CD14-positive monocyte (primary cell): ENCODE measurements at regions not wholly inside any gene's neighbourhood (a gene's known extent, or its start where the extent isn't known, plus 50 kb on each side); places are given as distances from the start of the nearest gene placed in this dataset.

Experiments
- DNase-seq, 3 donors: peaks; one replicate each; pipeline ENCODE4 v3.0.0-alpha.2; 2011 to 2022
- H2AFZ ChIP-seq: 2 replicates; pipeline ENCODE4 v1.6.0; 2012; ENCODE audit warnings: mild to moderate bottlenecking, low read depth, low read length, inconsistent platforms; ENCODE audit not compliant: insufficient read depth, poor library complexity, severe bottlenecking
- H3K27ac ChIP-seq, 2 donors: 1 replicate in 1 of 2; 2 replicates in 1 of 2; pipeline ENCODE4 v1.5.1; 2012 to 2013; ENCODE audit warnings: low read length in 2 of 2, control low read depth in 1 of 2, inconsistent platforms in 1 of 2, low read depth in 1 of 2, mild to moderate bottlenecking in 1 of 2
- H3K27me3 ChIP-seq, 2 donors: one replicate each; pipeline versions ENCODE4 v1.6.0 to v1.6.1; 2011 to 2013; ENCODE audit warnings: low read length in 2 of 2; ENCODE audit not compliant: control insufficient read depth in 2 of 2, insufficient read depth in 2 of 2
- H3K36me3 ChIP-seq, 2 donors: replicated peaks in 1 of 2; 1 replicate in 1 of 2; 2 replicates in 1 of 2; pipeline versions ENCODE4 v1.5.1 to v1.6.1; 2012 to 2013; ENCODE audit warnings: low read length in 2 of 2, control low read depth in 1 of 2, inconsistent platforms in 1 of 2, mild to moderate bottlenecking in 1 of 2; ENCODE audit not compliant: insufficient read depth in 2 of 2, control insufficient read depth in 1 of 2
- H3K4me1 ChIP-seq, 2 donors: 1 replicate in 1 of 2; 2 replicates in 1 of 2; pipeline versions ENCODE4 v1.5.1 to v1.6.1; 2012 to 2013; ENCODE audit warnings: low read length in 2 of 2, control low read depth in 1 of 2, inconsistent platforms in 1 of 2, mild to moderate bottlenecking in 1 of 2, moderate library complexity in 1 of 2; ENCODE audit not compliant: insufficient read depth in 2 of 2, control insufficient read depth in 1 of 2
- H3K4me2 ChIP-seq: replicated peaks from 2 replicates; pipeline ENCODE3; 2012; ENCODE audit warnings: low read length, moderate library complexity, mild to moderate bottlenecking; ENCODE audit not compliant: poor library complexity, severe bottlenecking; ENCODE audit errors: extremely low read depth
- H3K4me3 ChIP-seq, 3 experiments: fragments of 200-600 bp in 1 of 3; sonication (generic) in 1 of 3; replicated peaks in 1 of 3; 1 replicate in 2 of 3; 2 replicates in 1 of 3; pipeline ENCODE4 v1.5.1; 2011 to 2013; ENCODE audit warnings: low read length in 3 of 3, mild to moderate bottlenecking in 3 of 3, control low read depth in 2 of 3, low read depth in 2 of 3, inconsistent platforms in 1 of 3, moderate library complexity in 1 of 3
- H3K79me2 ChIP-seq: 2 replicates; pipeline ENCODE4 v1.6.0; 2012; ENCODE audit warnings: mild to moderate bottlenecking, control low read depth, inconsistent platforms, low read length, moderate library complexity; ENCODE audit not compliant: insufficient read depth
- H3K9ac ChIP-seq: 2 replicates; pipeline ENCODE4 v1.6.0; 2017; ENCODE audit warnings: low read length, mild to moderate bottlenecking; ENCODE audit not compliant: insufficient read depth, poor library complexity, severe bottlenecking
- H3K9me3 ChIP-seq, 2 donors: replicated peaks in 1 of 2; 1 replicate in 1 of 2; 2 replicates in 1 of 2; pipeline versions ENCODE4 v1.5.1 to v1.6.1; 2012 to 2013; ENCODE audit warnings: low read length in 2 of 2, control low read depth in 1 of 2; ENCODE audit not compliant: control insufficient read depth in 1 of 2, insufficient read depth in 1 of 2
- H4K20me1 ChIP-seq: 2 replicates; pipeline ENCODE4 v1.6.0; 2012; ENCODE audit warnings: mild to moderate bottlenecking, low read length, control low read depth, moderate library complexity; ENCODE audit not compliant: insufficient read depth
- H3K27ac Mint-ChIP-seq, 7 donors: one replicate each; pipeline ENCODE4 v1.8.0; 2020; ENCODE audit warnings: mild to moderate bottlenecking in 7 of 7, mixed read lengths in 7 of 7, moderate library complexity in 6 of 7, inconsistent platforms in 2 of 7
- H3K27me3 Mint-ChIP-seq, 3 donors: one replicate each; pipeline ENCODE4 v1.8.0; 2021 to 2022; ENCODE audit warnings: low read depth in 3 of 3, mild to moderate bottlenecking in 3 of 3, mixed read lengths in 3 of 3, moderate library complexity in 3 of 3, inconsistent platforms in 1 of 3
- H3K36me3 Mint-ChIP-seq, 2 donors: one replicate each; pipeline ENCODE4 v1.8.0; 2020; ENCODE audit warnings: mixed read lengths in 2 of 2, inconsistent platforms in 1 of 2, mild to moderate bottlenecking in 1 of 2
- H3K4me1 Mint-ChIP-seq: one replicate; pipeline ENCODE4 v1.8.0; 2020; ENCODE audit warnings: mild to moderate bottlenecking, mixed read lengths
- H3K4me3 Mint-ChIP-seq, 2 donors: one replicate each; pipeline ENCODE4 v1.8.0; 2020; ENCODE audit warnings: mild to moderate bottlenecking in 2 of 2, mixed read lengths in 2 of 2, moderate library complexity in 1 of 2
- H3K9me3 Mint-ChIP-seq, 7 donors: one replicate each; pipeline ENCODE4 v1.8.0; 2020 to 2022; ENCODE audit warnings: mixed read lengths in 7 of 7, mild to moderate bottlenecking in 6 of 7, moderate library complexity in 6 of 7, inconsistent platforms in 2 of 7
- CTCF ChIP-seq: fragments of 200-600 bp; IDR thresholded peaks from one replicate; pipeline ENCODE4 v1.8.0; 2022; ENCODE audit warnings: antibody characterized with exemption, mild to moderate bottlenecking
- WGBS: methylation state at CpG from one replicate; pipeline ENCODE4 v1.1.5; 2013; ENCODE audit warnings: missing lambda C conversion rate; ENCODE audit not compliant: insufficient coverage; 5-methylcytosine and 5-hydroxymethylcytosine counted together
- intact Hi-C, 2 donors: fragments of 100-400 bp; cut with micrococcal nuclease; formaldehyde crosslinking; loops; one replicate each; pipeline versions ENCODE4 v1.15.0 to v1.15.1; 2023

- H3K36me3 Mint-ChIP-seq, result no peaks in the 10 kb centered on the region
- no peak overlapping the region for H3K4me2 ChIP-seq
- no peak overlapping the region for H3K4me3 Mint-ChIP-seq
- no peak overlapping the region for H3K4me3 ChIP-seq
- H3K27me3 ChIP-seq, result peaks cover 24 to 33% of the 10 kb centered on the region in 2 donors
- H3K9ac ChIP-seq, result no peak overlapping the region
- H3K79me2 ChIP-seq, result no peaks in the 10 kb centered on the region
- H3K36me3 ChIP-seq, result no peaks in the 10 kb centered on the region
- H3K9me3 Mint-ChIP-seq, result peaks cover 0 to 5% (median 0%) of the 10 kb centered on the region in 7 donors
- 46% methylated on average over 1 of the region's 3 CpGs for WGBS
- H4K20me1 ChIP-seq, result no peaks in the 10 kb centered on the region
- H3K27ac ChIP-seq, result no peak overlapping the region
- TF ChIP-seq CTCF, result no peak
- H3K4me1 ChIP-seq, result peaks cover 0 to 6% of the 10 kb centered on the region in 2 donors
- no peak overlapping the region for H2AFZ ChIP-seq
- peaks cover 0 to 5% of the 10 kb centered on the region in 2 donors for H3K9me3 ChIP-seq
- intact Hi-C loops, result no loop called here
- peaks cover 32 to 50% (median 37%) of the 10 kb centered on the region in 3 donors for H3K27me3 Mint-ChIP-seq
- DNase-seq, result no peak
- no peak overlapping the region for H3K27ac Mint-ChIP-seq
- peaks cover 14% of the 10 kb centered on the region for H3K4me1 Mint-ChIP-seq
Observed at GRCh38 chr22:27104449-27104848, 447.1 kb downstream of the MIAT start.

- H3K27me3 ChIP-seq, result peaks cover 22 to 24% of the 10 kb centered on the region in 2 donors
- no peak for TF ChIP-seq CTCF
- peaks cover 0 to 4% of the 10 kb centered on the region in 2 donors for H3K9me3 ChIP-seq
- H3K79me2 ChIP-seq, result no peaks in the 10 kb centered on the region
- WGBS, result 88% methylated on average over 8 of the region's 11 CpGs
- no peak overlapping the region for H3K9ac ChIP-seq
- DNase-seq, result peak; percentile 20 to 67 (median 48)
- peaks cover 0 to 3% (median 0%) of the 10 kb centered on the region in 7 donors for H3K9me3 Mint-ChIP-seq
- no peaks in the 10 kb centered on the region for H3K36me3 ChIP-seq
- peaks cover 0 to 6% of the 10 kb centered on the region in 2 donors for H3K4me1 ChIP-seq
- H3K27ac ChIP-seq, result no peak overlapping the region
- H3K4me3 Mint-ChIP-seq, result no peak overlapping the region
- no peaks in the 10 kb centered on the region for H4K20me1 ChIP-seq
- no peak overlapping the region for H3K4me3 ChIP-seq
- no peak overlapping the region for H3K4me2 ChIP-seq
- no peak overlapping the region for H2AFZ ChIP-seq
- peaks cover 14% of the 10 kb centered on the region for H3K4me1 Mint-ChIP-seq
- intact Hi-C loops, result loop anchor here (5.0 kb wide), 1 partner anchor 47 kb away; no protein-coding TSS in a partner anchor
- H3K27ac Mint-ChIP-seq, result peak overlapping the region in 1 of 7 donors; percentile 22
- peaks cover 28 to 41% (median 28%) of the 10 kb centered on the region in 3 donors for H3K27me3 Mint-ChIP-seq
- H3K36me3 Mint-ChIP-seq, result no peaks in the 10 kb centered on the region
Observed at GRCh38 chr22:27105142-27106025, 448.0 kb downstream of the MIAT start.
